ENCODE measurements at regions not wholly inside any gene's neighbourhood (a gene's known extent, or its start where the extent isn't known, plus 50 kb on each side); places are given as distances from the start of the nearest gene placed in this dataset.

GRCh38 chr5:63596254-63596653 lies 366.0 kb downstream of the HTR1A start:
- TF ChIP-seq, protein P1, sequence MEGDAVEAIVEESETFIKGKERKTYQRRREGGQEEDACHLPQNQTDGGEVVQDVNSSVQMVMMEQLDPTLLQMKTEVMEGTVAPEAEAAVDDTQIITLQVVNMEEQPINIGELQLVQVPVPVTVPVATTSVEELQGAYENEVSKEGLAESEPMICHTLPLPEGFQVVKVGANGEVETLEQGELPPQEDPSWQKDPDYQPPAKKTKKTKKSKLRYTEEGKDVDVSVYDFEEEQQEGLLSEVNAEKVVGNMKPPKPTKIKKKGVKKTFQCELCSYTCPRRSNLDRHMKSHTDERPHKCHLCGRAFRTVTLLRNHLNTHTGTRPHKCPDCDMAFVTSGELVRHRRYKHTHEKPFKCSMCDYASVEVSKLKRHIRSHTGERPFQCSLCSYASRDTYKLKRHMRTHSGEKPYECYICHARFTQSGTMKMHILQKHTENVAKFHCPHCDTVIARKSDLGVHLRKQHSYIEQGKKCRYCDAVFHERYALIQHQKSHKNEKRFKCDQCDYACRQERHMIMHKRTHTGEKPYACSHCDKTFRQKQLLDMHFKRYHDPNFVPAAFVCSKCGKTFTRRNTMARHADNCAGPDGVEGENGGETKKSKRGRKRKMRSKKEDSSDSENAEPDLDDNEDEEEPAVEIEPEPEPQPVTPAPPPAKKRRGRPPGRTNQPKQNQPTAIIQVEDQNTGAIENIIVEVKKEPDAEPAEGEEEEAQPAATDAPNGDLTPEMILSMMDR (IDR thresholded peaks at IDR 0.05): no peak
- TF ChIP-seq POLR2A (IDR thresholded peaks at IDR 0.05): no peak

All from lower leg skin (tissue), 3 donors.